Heart left ventricle (tissue), 16 donors: ENCODE measurements at regions not wholly inside any gene's neighbourhood (a gene's known extent, or its start where the extent isn't known, plus 50 kb on each side); places are given as distances from the start of the nearest gene placed in this dataset.

Experiments used
- ATAC-seq, 4 donors: fragments of 200-7000 bp; cut with Tn5 transposase; one replicate each; pipeline ENCODE4 v1.9.1; 2020 to 2022; ENCODE audit warnings: moderate library complexity in 4 of 4, mild to moderate bottlenecking in 3 of 4, moderate number of reproducible peaks in 1 of 4
- DNase-seq, 5 donors: peaks; one replicate each; pipeline ENCODE4 v3.0.0-alpha.2; 2020
- H3K27ac ChIP-seq, 12 donors: fragments of 200-600 bp; sonication (generic) in 4 of 12; one replicate each; pipeline versions ENCODE4 v1.5.0 to v1.8.0; 2016 to 2022; ENCODE audit warnings: mild to moderate bottlenecking in 2 of 12
- H3K27me3 ChIP-seq, 9 donors: fragments of 200-600 bp; sonication (generic) in 2 of 9; one replicate each; pipeline versions ENCODE4 v1.5.1 to v1.8.0; 2016 to 2022; ENCODE audit warnings: mild to moderate bottlenecking in 3 of 9
- H3K36me3 ChIP-seq, 9 donors: fragments of 200-600 bp; sonication (generic) in 2 of 9; one replicate each; pipeline versions ENCODE4 v1.5.0 to v1.8.0; 2018 to 2022; ENCODE audit warnings: mild to moderate bottlenecking in 2 of 9
- H3K4me1 ChIP-seq, 12 donors: fragments of 200-600 bp; sonication (generic) in 4 of 12; one replicate each; pipeline versions ENCODE4 v1.5.0 to v1.8.0; 2016 to 2022; ENCODE audit warnings: mild to moderate bottlenecking in 3 of 12
- H3K4me3 ChIP-seq, 12 donors: fragments of 200-600 bp; sonication (generic) in 4 of 12; one replicate each; pipeline versions ENCODE4 v1.5.0 to v1.8.0; 2017 to 2022; ENCODE audit warnings: mild to moderate bottlenecking in 9 of 12, moderate library complexity in 4 of 12
- H3K9me3 ChIP-seq, 12 donors: fragments of 200-600 bp; sonication (generic) in 4 of 12; one replicate each; pipeline versions ENCODE4 v1.5.0 to v1.8.0; 2016 to 2022; ENCODE audit warnings: mild to moderate bottlenecking in 1 of 12
- POLR2A ChIP-seq, 2 donors: fragments of 450-650 bp; IDR thresholded peaks; one replicate each; pipeline ENCODE4 v1.6.1; 2017; ENCODE audit warnings: antibody characterized with exemption in 2 of 2, mild to moderate bottlenecking in 2 of 2, moderate library complexity in 2 of 2
- WGBS, 4 donors: extraction: QIAGEN DNeasy Blood & Tissue Kit in 2 of 4; methylation state at CpG; one replicate each; pipeline versions ENCODE4 v1.1.5 to v1.1.7; 2013 to 2018; 5-methylcytosine and 5-hydroxymethylcytosine counted together
- intact Hi-C, 10 donors: fragments of 100-400 bp; cut with DNase I; formaldehyde crosslinking; loops; one replicate each; pipeline versions ENCODE4 v1.11.1 to v1.14.2; 2022
- TF ChIP-seq, protein P1 (sequence below), 12 donors: fragments of 200-600 bp; sonication (generic) in 4 of 12; IDR thresholded peaks; one replicate each; pipeline versions ENCODE4 v1.5.0 to v1.8.0; 2018 to 2022; ENCODE audit warnings: antibody characterized with exemption in 12 of 12, mild to moderate bottlenecking in 5 of 12
- donor health status: ischemic (EF 13 %, LVEDD 7.1; RV severe dilation, severe dysfunction).
- donor health status: healthy with polysubstance abuse.
- donor health status: DM: no; HTN: yes; CAD: no.
- donor health status: DM: no; HTN: no; CAD: no.
- donor health status: ischemic (EF 25% LVEDD 6.9; RV normal size, moderate dysfunction).
- donor health status: ischemic (EF 25% LVEDD 5.7; RV mildly dilated, moderate dysfunction).
- donor health status: healthy.
- donor health status: DM: yes; HTN: yes; CAD: no.
- donor health status: ischemic (EF 35%, LVEDD 5.7; RV mildly dilated, moderate dysfunction).
- donor health status: nonischemic (EF 11% LVEDD 7.7; RV severe dilation, severe dysfunction).
- donor health status: DM: yes; HTN: yes; CAD: no.
- donor health status: PGD.
- donor health status: ischemic (EF 29% LVEDD 5.4; RV normal size, mild dysfunction).
- donor health status: nonischemic (EF 23%, LVEDD 6.1; RV moderate dilation, normal function).

DNA sequence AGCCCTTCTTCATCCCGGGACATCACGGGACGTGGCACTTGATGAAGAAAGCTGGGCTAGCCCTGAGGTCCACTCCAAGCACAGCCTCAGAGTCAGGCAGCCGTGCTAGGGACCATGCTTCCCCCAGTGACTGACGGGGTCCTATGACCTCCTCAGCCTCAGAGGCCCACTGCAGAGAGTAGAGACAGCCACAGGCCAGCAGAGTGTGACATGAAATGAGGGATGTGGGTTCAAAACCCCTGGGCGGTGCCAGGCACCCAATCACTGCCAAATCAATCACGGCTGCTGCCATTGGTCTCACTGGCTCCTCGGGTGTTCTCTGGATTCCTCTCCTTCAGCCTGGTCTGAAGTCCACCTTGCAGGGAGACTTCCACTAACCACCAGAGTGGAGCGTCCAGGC lies 197.7 kb upstream of the CDH4 start:
- H3K27me3 ChIP-seq = no peaks in the 10 kb centered on the region
- DNase-seq = no peak
- no peaks in the 10 kb centered on the region for H3K9me3 ChIP-seq
- no peaks in the 10 kb centered on the region for H3K36me3 ChIP-seq
- intact Hi-C loops = no loop called here
- H3K4me1 ChIP-seq = no peaks in the 10 kb centered on the region
- no peak overlapping the region for H3K27ac ChIP-seq
- no peak for ATAC-seq
- 77 to 83% (median 82%) methylated on average over 9 of the region's 9 CpGs for WGBS, 4 donors
- no peak overlapping the region for H3K4me3 ChIP-seq
- no peak for TF ChIP-seq POLR2A (IDR thresholded peaks at IDR 0.05)
- TF ChIP-seq, protein P1, sequence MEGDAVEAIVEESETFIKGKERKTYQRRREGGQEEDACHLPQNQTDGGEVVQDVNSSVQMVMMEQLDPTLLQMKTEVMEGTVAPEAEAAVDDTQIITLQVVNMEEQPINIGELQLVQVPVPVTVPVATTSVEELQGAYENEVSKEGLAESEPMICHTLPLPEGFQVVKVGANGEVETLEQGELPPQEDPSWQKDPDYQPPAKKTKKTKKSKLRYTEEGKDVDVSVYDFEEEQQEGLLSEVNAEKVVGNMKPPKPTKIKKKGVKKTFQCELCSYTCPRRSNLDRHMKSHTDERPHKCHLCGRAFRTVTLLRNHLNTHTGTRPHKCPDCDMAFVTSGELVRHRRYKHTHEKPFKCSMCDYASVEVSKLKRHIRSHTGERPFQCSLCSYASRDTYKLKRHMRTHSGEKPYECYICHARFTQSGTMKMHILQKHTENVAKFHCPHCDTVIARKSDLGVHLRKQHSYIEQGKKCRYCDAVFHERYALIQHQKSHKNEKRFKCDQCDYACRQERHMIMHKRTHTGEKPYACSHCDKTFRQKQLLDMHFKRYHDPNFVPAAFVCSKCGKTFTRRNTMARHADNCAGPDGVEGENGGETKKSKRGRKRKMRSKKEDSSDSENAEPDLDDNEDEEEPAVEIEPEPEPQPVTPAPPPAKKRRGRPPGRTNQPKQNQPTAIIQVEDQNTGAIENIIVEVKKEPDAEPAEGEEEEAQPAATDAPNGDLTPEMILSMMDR (IDR thresholded peaks at IDR 0.05) = no peak

- Histone ChIP-seq H3K36me3 (no peaks in the 10 kb centered on the region), H3K4me1 (no peaks in the 10 kb centered on the region), H3K27me3 (peaks cover 0 to 4% (median 0%) of the 10 kb centered on the region in 9 donors), H3K9me3 (no peaks in the 10 kb centered on the region), H3K4me3 (no peak overlapping the region), H3K27ac (no peak overlapping the region)
- 77 to 84% (median 81%) methylated on average over 9 to 14 of the region's 14 CpGs for WGBS, 4 donors
- no peak for TF ChIP-seq POLR2A (IDR thresholded peaks at IDR 0.05)
- TF ChIP-seq, protein P1 (IDR thresholded peaks at IDR 0.05) = no peak
- DNase-seq (peak in 1 of 5 donors; percentile 32), ATAC-seq (peak in 1 of 4 donors; percentile 11)
- intact Hi-C loops = no loop called here
These were observed 196.7 kb upstream of the CDH4 start for GRCh38 chr20:61055180-61056010.

- intact Hi-C loops = no loop called here
- WGBS, 4 donors = 77 to 91% (median 83%) methylated on average over 5 to 10 of the region's 10 CpGs
- H3K36me3 ChIP-seq = no peaks in the 10 kb centered on the region
- H3K4me1 ChIP-seq = no peaks in the 10 kb centered on the region
- no peak overlapping the region for H3K27ac ChIP-seq
- H3K9me3 ChIP-seq = no peaks in the 10 kb centered on the region
- TF ChIP-seq POLR2A (IDR thresholded peaks at IDR 0.05) = no peak
- TF ChIP-seq, protein P1 (IDR thresholded peaks at IDR 0.05) = no peak
- no peak for DNase-seq
- no peak for ATAC-seq
- H3K27me3 ChIP-seq = peaks cover 0 to 7% (median 0%) of the 10 kb centered on the region in 9 donors
- no peak overlapping the region for H3K4me3 ChIP-seq
These were observed 195.9 kb upstream of the CDH4 start for GRCh38 chr20:61056116-61056515.

DNA sequence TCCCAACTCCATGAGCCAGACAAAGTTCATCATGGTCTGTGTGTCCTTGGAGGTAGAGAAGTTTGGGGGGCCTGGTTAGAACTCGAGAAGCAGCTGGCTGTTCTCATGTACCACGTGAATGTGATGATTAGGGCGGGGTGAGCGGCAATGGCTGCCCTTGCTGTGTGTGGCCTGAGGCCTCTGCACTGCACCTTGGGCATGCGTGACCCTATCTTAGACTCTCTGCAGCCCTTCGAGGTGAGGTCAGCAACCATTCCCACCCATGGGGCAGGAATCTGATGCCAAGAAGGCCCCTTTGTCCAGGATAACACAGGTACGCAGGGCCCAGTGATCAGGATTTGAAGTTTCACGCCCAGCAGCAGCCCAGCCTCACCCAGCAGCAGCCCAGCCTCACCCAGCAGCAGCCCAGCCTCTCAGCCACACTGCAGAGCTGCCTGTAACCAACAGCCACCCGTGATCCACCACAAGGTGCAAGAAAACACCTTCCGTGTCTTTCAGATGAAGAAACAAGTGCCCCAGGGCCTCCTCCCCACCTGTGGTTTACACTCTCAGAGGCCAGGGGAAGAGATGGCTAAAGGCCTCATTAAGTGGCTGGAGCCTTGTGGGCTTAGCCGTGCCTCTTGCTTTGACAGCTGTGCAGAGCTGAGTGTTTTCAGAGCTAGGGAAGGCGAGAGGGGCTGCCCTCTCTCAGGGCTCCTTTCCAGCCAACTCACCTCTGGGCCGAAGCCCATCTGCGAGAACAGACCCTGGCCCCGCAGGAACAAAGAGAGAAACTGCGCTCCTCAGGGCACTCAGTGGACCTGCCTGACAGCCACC lies 195.2 kb upstream of the CDH4 start:
- Histone ChIP-seq H3K9me3 (no peaks in the 10 kb centered on the region), H3K4me3 (no peak overlapping the region), H3K27ac (no peak overlapping the region), H3K4me1 (no peaks in the 10 kb centered on the region), H3K27me3 (peaks cover 0 to 9% (median 0%) of the 10 kb centered on the region in 9 donors), H3K36me3 (no peaks in the 10 kb centered on the region)
- DNase-seq = no peak
- intact Hi-C loops = no loop called here
- WGBS, 4 donors = 68 to 73% (median 69%) methylated on average over 9 to 16 of the region's 16 CpGs
- TF ChIP-seq POLR2A (IDR thresholded peaks at IDR 0.05) = no peak
- TF ChIP-seq, protein P1 (IDR thresholded peaks at IDR 0.05) = no peak
- no peak for ATAC-seq
